GM12872 (cell line): ENCODE measurements at regions not wholly inside any gene's neighbourhood (a gene's known extent, or its start where the extent isn't known, plus 50 kb on each side); places are given as distances from the start of the nearest gene placed in this dataset.

Experiments
- CTCF ChIP-seq: IDR thresholded peaks from 3 replicates; pipeline ENCODE4 v1.5.1; 2011; ENCODE audit warnings: low read depth, mild to moderate bottlenecking, low read length, moderate library complexity; ENCODE audit not compliant: insufficient read depth

GRCh38 chr6:170093658-170094596, 197.0 kb downstream of the DLL1 start:
- no peak for TF ChIP-seq CTCF

GRCh38 chr6:170093276-170093657, 197.6 kb downstream of the DLL1 start:
- no peak for TF ChIP-seq CTCF

GRCh38 chr6:170092826-170093225, 198.1 kb downstream of the DLL1 start:
- no peak for TF ChIP-seq CTCF

GRCh38 chr6:170091639-170092579, 199.0 kb downstream of the DLL1 start:
- no peak for TF ChIP-seq CTCF

- no peak for TF ChIP-seq CTCF
Observed at GRCh38 chr6:170091000-170091638, 199.8 kb downstream of the DLL1 start.

GRCh38 chr6:170090561-170090960, 200.3 kb downstream of the DLL1 start:
- no peak for TF ChIP-seq CTCF

GRCh38 chr6:170089963-170090362, 200.9 kb downstream of the DLL1 start:
- TF ChIP-seq CTCF, result no peak
